GM13977 (cell line): ENCODE measurements at regions not wholly inside any gene's neighbourhood (a gene's known extent, or its start where the extent isn't known, plus 50 kb on each side); places are given as distances from the start of the nearest gene placed in this dataset.

Experiments
- DNase-seq: peaks from one replicate; pipeline ENCODE4 v3.0.0; 2012; ENCODE audit warnings: low spot score
- CTCF ChIP-seq: IDR thresholded peaks from 2 replicates; pipeline ENCODE4 v1.5.1; 2012; ENCODE audit warnings: mild to moderate bottlenecking, control low read depth; ENCODE audit not compliant: insufficient read depth; ENCODE audit errors: extremely low read depth, missing control alignments
- in situ Hi-C: fragments of 300-500 bp; cut with MboI; formaldehyde crosslinking; loops from one replicate; pipeline ENCODE4 v1.12.0; 2022; ENCODE audit warnings: low sequenced_read_pairs, low pct_unique_long_range_greater_than_20kb, mixed read lengths, inconsistent platforms; ENCODE audit not compliant: unreplicated experiment

- no peak for DNase-seq
- no peak for TF ChIP-seq CTCF
Observed at GRCh38 chr12:5348491-5348890, 83.4 kb upstream of the NTF3 start.

GRCh38 chr12:5364036-5364770 is 67.7 kb upstream of the NTF3 start:
- DNase-seq: no peak
- TF ChIP-seq CTCF: no peak
- in situ Hi-C loops: no loop called here

More at GRCh38 chr12:5348491-5348890, 83.4 kb upstream of the NTF3 start:
- in situ Hi-C loops: no loop called here

- DNase-seq: no peak
- in situ Hi-C loops: no loop called here
- TF ChIP-seq CTCF: no peak
Observed at GRCh38 chr12:5369298-5369697, 62.6 kb upstream of the NTF3 start.

- in situ Hi-C loops: no loop called here
- TF ChIP-seq CTCF: no peak
- DNase-seq: no peak
Observed at GRCh38 chr12:5371631-5372030, 60.3 kb upstream of the NTF3 start.

GRCh38 chr12:5374713-5375112 is 57.2 kb upstream of the NTF3 start:
- no peak for DNase-seq
- in situ Hi-C loops: no loop called here
- no peak for TF ChIP-seq CTCF

- no peak for DNase-seq
- in situ Hi-C loops: no loop called here
- no peak for TF ChIP-seq CTCF
Observed at GRCh38 chr12:5375547-5376295, 56.2 kb upstream of the NTF3 start.
